Glutamatergic neuron (in vitro differentiated cells): ENCODE measurements at regions not wholly inside any gene's neighbourhood (a gene's known extent, or its start where the extent isn't known, plus 50 kb on each side); places are given as distances from the start of the nearest gene placed in this dataset.
"Not testable (repeated sequence)": the region's sequence is repeated elsewhere in the genome, so short reads cannot be mapped to it uniquely, and the experiment has no call there.

Experiments
- DNase-seq: peaks from one replicate; pipeline ENCODE4 v3.0.0; 2022
- H3K27ac Mint-ChIP-seq: one replicate; pipeline ENCODE4 v1.8.0; 2020; ENCODE audit warnings: mild to moderate bottlenecking, mixed read lengths, inconsistent platforms; ENCODE audit not compliant: unreplicated experiment
- H3K27me3 Mint-ChIP-seq: one replicate; pipeline ENCODE4 v1.8.0; 2020; ENCODE audit warnings: mild to moderate bottlenecking, moderate library complexity, mixed read lengths, inconsistent platforms; ENCODE audit not compliant: unreplicated experiment
- H3K36me3 Mint-ChIP-seq: one replicate; pipeline ENCODE4 v1.8.0; 2020; ENCODE audit warnings: mild to moderate bottlenecking, mixed read lengths, inconsistent platforms; ENCODE audit not compliant: unreplicated experiment
- H3K4me1 Mint-ChIP-seq: one replicate; pipeline ENCODE4 v1.8.0; 2020; ENCODE audit warnings: mild to moderate bottlenecking, low read depth, mixed read lengths, inconsistent platforms; ENCODE audit not compliant: unreplicated experiment
- H3K4me3 Mint-ChIP-seq: one replicate; pipeline ENCODE4 v1.8.0; 2020; ENCODE audit warnings: mild to moderate bottlenecking, mixed read lengths, inconsistent platforms; ENCODE audit not compliant: unreplicated experiment
- H3K9me3 Mint-ChIP-seq: one replicate; pipeline ENCODE4 v1.8.0; 2020; ENCODE audit warnings: mild to moderate bottlenecking, moderate library complexity, mixed read lengths, inconsistent platforms; ENCODE audit not compliant: unreplicated experiment
- CTCF ChIP-seq: fragments of 200-600 bp; sonication (generic); IDR thresholded peaks from one replicate; pipeline ENCODE4 v1.5.0; 2021; ENCODE audit not compliant: partially characterized antibody, unreplicated experiment

- no peak overlapping the region for H3K4me3 Mint-ChIP-seq
- peaks cover 1% of the 10 kb centered on the region for H3K9me3 Mint-ChIP-seq
- no peak for DNase-seq
- no peak for TF ChIP-seq CTCF
- peaks cover 12% of the 10 kb centered on the region for H3K36me3 Mint-ChIP-seq
- no peak overlapping the region for H3K27ac Mint-ChIP-seq
- H3K27me3 Mint-ChIP-seq, result no peaks in the 10 kb centered on the region
- H3K4me1 Mint-ChIP-seq, result no peaks in the 10 kb centered on the region
These were observed 557.4 kb upstream of the EYS start for GRCh38 chr6:66264376-66264775.

- not testable (repeated sequence) for H3K9me3 Mint-ChIP-seq, H3K4me1 Mint-ChIP-seq, DNase-seq, H3K4me3 Mint-ChIP-seq, H3K27me3 Mint-ChIP-seq, H3K27ac Mint-ChIP-seq
- H3K36me3 Mint-ChIP-seq, result peaks cover 24% of the 10 kb centered on the region
These were observed 551.9 kb upstream of the EYS start for GRCh38 chr6:66258731-66259487.

GRCh38 chr6:66245231-66245630 lies 538.2 kb upstream of the EYS start:
- Mint-ChIP-seq H3K27ac (no peak overlapping the region), H3K4me1 (no peaks in the 10 kb centered on the region), H3K27me3 (no peaks in the 10 kb centered on the region), H3K4me3 (no peak overlapping the region), H3K9me3 (peaks cover 5% of the 10 kb centered on the region), H3K36me3 (no peaks in the 10 kb centered on the region)
- no peak for DNase-seq
- TF ChIP-seq CTCF, result no peak

GRCh38 chr6:66238851-66239250 lies 531.8 kb upstream of the EYS start:
- no peak for DNase-seq
- Mint-ChIP-seq H3K27ac (no peak overlapping the region), H3K27me3 (no peaks in the 10 kb centered on the region), H3K4me3 (no peak overlapping the region), H3K4me1 (no peaks in the 10 kb centered on the region), H3K36me3 (no peaks in the 10 kb centered on the region), H3K9me3 (no peaks in the 10 kb centered on the region)
- no peak for TF ChIP-seq CTCF

- Mint-ChIP-seq H3K36me3 (no peaks in the 10 kb centered on the region), H3K9me3 (no peaks in the 10 kb centered on the region), H3K4me1 (peaks cover 5% of the 10 kb centered on the region), H3K27me3 (no peaks in the 10 kb centered on the region), H3K27ac (no peak overlapping the region), H3K4me3 (no peak overlapping the region)
- no peak for DNase-seq
- no peak for TF ChIP-seq CTCF
These were observed 525.9 kb upstream of the EYS start for GRCh38 chr6:66232890-66233289.
